Thyroid gland (tissue), 4 donors: ENCODE measurements at regions not wholly inside any gene's neighbourhood (a gene's known extent, or its start where the extent isn't known, plus 50 kb on each side); places are given as distances from the start of the nearest gene placed in this dataset.

Experiments used
- POLR2A ChIP-seq, 2 donors: fragments of 450-650 bp; IDR thresholded peaks; one replicate each; pipeline ENCODE4 v1.6.1; 2017; ENCODE audit warnings: antibody characterized with exemption in 2 of 2, mild to moderate bottlenecking in 2 of 2, moderate library complexity in 1 of 2
- TF ChIP-seq, protein P1 (sequence below), 6 experiments: fragments of 200-600 bp in 3 of 6; fragments of 450-650 bp in 3 of 6; sonication (generic) in 3 of 6; IDR thresholded peaks; one replicate each; pipeline ENCODE4 v1.5.1; 2016 to 2019; ENCODE audit warnings: antibody characterized with exemption in 6 of 6, mild to moderate bottlenecking in 2 of 6, inconsistent platforms in 1 of 6, moderate library complexity in 1 of 6

DNA sequence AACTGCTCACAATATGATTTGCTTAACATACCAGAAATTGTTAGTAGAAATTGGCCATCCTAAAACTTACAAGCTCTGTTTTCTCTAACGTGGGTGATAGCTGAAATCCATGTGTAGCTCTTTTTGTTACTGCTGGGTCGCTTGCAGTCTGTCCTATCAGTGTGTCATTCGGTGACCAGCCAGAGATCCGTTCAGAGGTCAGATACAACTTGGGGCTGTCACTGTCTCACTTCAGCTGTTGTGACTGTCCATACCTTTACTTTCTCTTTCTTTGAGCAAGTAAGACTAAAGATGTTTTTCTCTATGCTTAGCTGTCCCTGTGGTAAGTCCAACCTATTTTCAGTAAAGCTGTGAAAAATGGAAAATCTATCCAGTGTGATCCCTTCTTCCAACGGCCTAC is 282.9 kb upstream of the KCNH7 start:
- TF ChIP-seq, protein P1, sequence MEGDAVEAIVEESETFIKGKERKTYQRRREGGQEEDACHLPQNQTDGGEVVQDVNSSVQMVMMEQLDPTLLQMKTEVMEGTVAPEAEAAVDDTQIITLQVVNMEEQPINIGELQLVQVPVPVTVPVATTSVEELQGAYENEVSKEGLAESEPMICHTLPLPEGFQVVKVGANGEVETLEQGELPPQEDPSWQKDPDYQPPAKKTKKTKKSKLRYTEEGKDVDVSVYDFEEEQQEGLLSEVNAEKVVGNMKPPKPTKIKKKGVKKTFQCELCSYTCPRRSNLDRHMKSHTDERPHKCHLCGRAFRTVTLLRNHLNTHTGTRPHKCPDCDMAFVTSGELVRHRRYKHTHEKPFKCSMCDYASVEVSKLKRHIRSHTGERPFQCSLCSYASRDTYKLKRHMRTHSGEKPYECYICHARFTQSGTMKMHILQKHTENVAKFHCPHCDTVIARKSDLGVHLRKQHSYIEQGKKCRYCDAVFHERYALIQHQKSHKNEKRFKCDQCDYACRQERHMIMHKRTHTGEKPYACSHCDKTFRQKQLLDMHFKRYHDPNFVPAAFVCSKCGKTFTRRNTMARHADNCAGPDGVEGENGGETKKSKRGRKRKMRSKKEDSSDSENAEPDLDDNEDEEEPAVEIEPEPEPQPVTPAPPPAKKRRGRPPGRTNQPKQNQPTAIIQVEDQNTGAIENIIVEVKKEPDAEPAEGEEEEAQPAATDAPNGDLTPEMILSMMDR (IDR thresholded peaks at IDR 0.05) = no peak
- TF ChIP-seq POLR2A (IDR thresholded peaks at IDR 0.05) = no peak
